ENCODE measurements at regions not wholly inside any gene's neighbourhood (a gene's known extent, or its start where the extent isn't known, plus 50 kb on each side); places are given as distances from the start of the nearest gene placed in this dataset.

DNA sequence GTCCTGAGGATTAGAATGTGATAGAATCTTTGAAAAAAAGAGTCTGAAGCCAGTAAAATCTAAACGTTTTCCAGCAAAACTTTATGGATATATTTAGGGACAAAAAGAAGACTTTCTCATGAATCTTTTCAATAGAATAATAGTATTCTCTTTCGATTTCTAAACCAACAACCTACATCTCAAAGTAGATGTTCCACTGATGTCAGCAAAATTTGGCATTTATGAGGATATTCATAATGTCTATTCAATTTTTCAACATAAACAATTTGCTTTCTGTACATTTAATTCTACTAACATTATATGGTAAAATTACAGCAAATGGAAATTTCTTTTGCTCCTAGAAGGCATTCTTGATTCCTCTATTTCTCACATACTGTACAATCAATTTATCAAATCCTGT lies 886.5 kb downstream of the CENPC start:
- Histone ChIP-seq H3K27me3 (no peaks in the 10 kb centered on the region), H3K27ac (no peak overlapping the region), H3K4me1 (no peaks in the 10 kb centered on the region), H3K9me3 (no peaks in the 10 kb centered on the region), H3K4me3 (no peak overlapping the region), H3K36me3 (no peaks in the 10 kb centered on the region)
- no peak for DNase-seq
- in situ Hi-C loops (cut with MboI; ENCODE audit: low pct_ligation_motif_present in 1 of 4, low pct_unique_long_range_greater_than_20kb in 1 of 4, low sequenced_read_pairs in 3 of 4): no loop called here
- TF ChIP-seq POLR2A (IDR thresholded peaks at IDR 0.05) (no peak), POLR2AphosphoS5 (IDR thresholded peaks at IDR 0.05) (no peak), EP300 (IDR thresholded peaks at IDR 0.05; ENCODE audit: low read depth) (no peak)
- TF ChIP-seq, protein P1, sequence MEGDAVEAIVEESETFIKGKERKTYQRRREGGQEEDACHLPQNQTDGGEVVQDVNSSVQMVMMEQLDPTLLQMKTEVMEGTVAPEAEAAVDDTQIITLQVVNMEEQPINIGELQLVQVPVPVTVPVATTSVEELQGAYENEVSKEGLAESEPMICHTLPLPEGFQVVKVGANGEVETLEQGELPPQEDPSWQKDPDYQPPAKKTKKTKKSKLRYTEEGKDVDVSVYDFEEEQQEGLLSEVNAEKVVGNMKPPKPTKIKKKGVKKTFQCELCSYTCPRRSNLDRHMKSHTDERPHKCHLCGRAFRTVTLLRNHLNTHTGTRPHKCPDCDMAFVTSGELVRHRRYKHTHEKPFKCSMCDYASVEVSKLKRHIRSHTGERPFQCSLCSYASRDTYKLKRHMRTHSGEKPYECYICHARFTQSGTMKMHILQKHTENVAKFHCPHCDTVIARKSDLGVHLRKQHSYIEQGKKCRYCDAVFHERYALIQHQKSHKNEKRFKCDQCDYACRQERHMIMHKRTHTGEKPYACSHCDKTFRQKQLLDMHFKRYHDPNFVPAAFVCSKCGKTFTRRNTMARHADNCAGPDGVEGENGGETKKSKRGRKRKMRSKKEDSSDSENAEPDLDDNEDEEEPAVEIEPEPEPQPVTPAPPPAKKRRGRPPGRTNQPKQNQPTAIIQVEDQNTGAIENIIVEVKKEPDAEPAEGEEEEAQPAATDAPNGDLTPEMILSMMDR (IDR thresholded peaks at IDR 0.05): no peak
- 41 to 46% methylated on average over 2 of the region's 2 CpGs for WGBS, 2 donors (ENCODE audit: low coverage in 1 of 2)
- intact Hi-C loops (cut with DNase I; ENCODE audit: low total_unique reads): no loop called here

DNA sequence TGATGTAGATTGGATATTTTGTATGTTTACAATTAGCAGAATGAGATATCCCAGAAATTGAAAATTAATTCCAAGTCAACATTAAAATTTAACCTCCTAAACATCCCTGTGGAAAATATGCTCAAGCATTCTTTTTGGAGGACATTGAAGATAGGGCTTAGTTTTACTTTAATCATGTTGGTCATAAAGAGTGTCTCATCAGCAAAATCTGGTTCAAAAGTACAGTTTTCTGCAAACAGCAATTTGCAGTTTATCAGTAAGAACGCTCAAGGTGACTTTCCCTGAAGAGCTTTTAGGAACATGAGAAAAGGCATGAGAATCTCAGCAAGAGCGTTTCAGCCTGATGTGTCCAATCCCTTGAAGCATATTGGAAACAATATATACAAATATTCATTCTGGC lies 889.8 kb downstream of the CENPC start:
- no peaks in the 10 kb centered on the region for H3K36me3 ChIP-seq
- H3K4me1 ChIP-seq: no peaks in the 10 kb centered on the region
- no peak for DNase-seq
- H3K27ac ChIP-seq: no peak overlapping the region
- no peaks in the 10 kb centered on the region for H3K9me3 ChIP-seq
- in situ Hi-C loops (cut with MboI; ENCODE audit: low pct_ligation_motif_present in 1 of 4, low pct_unique_long_range_greater_than_20kb in 1 of 4, low sequenced_read_pairs in 3 of 4): no loop called here
- H3K27me3 ChIP-seq: no peaks in the 10 kb centered on the region
- no peak overlapping the region for H3K4me3 ChIP-seq
- intact Hi-C loops (cut with DNase I; ENCODE audit: low total_unique reads): no loop called here
- WGBS, 2 donors (ENCODE audit: low coverage in 1 of 2): 80 to 81% methylated on average over 2 of the region's 2 CpGs
- TF ChIP-seq POLR2A (IDR thresholded peaks at IDR 0.05): no peak
- TF ChIP-seq, protein P1 (IDR thresholded peaks at IDR 0.05): no peak
- TF ChIP-seq POLR2AphosphoS5 (IDR thresholded peaks at IDR 0.05): no peak
- TF ChIP-seq EP300 (IDR thresholded peaks at IDR 0.05; ENCODE audit: low read depth): no peak

DNA sequence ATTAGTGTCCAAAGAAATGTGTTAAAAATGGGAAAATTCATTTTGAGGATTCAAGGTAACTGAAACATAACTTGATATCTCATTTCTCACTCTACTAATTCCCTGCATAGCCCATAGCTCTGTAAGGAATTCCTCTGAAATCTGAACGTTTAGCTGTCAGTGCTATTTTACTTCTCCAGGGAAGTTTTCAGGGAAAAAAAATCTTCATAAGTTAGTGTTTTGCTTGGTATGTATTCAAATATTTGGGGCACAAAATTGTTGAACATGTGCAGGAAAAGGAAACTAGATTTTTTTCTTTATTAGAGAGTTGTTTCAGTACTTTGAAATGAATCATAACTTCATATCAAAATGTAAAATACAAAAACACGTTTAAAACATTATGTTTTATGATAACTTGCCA lies 891.4 kb downstream of the CENPC start:
- Histone ChIP-seq H3K4me1 (no peaks in the 10 kb centered on the region), H3K36me3 (no peaks in the 10 kb centered on the region), H3K27ac (no peak overlapping the region), H3K9me3 (no peaks in the 10 kb centered on the region), H3K4me3 (no peak overlapping the region), H3K27me3 (no peaks in the 10 kb centered on the region)
- 59 to 69% methylated on average over 2 of the region's 2 CpGs for WGBS, 2 donors (ENCODE audit: low coverage in 1 of 2)
- DNase-seq: no peak
- TF ChIP-seq POLR2A (IDR thresholded peaks at IDR 0.05) (no peak), POLR2AphosphoS5 (IDR thresholded peaks at IDR 0.05) (no peak), EP300 (IDR thresholded peaks at IDR 0.05; ENCODE audit: low read depth) (no peak)
- TF ChIP-seq, protein P1 (IDR thresholded peaks at IDR 0.05): no peak
- intact Hi-C loops (cut with DNase I; ENCODE audit: low total_unique reads) (no loop called here), in situ Hi-C loops (cut with MboI; ENCODE audit: low pct_ligation_motif_present in 1 of 4, low pct_unique_long_range_greater_than_20kb in 1 of 4, low sequenced_read_pairs in 3 of 4) (no loop called here)

DNA sequence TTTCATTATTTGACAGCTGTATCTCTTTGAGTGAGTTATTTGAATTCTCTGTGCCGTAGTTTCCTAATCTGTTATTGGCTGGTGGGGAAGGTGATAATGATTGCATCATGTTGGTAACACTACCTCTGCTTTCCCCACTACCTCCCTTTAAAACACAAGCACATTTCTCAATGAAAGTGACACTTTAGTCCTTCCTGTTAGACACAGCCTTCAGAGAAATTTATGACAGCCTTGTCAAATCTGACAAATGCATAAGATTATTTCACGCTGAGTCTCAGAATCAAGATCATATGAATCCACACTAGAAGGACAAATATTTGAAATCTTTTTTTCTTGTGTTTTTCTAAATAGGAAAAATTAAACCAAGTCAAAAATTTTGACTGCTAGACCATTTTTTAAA lies 896.1 kb downstream of the CENPC start:
- Histone ChIP-seq H3K9me3 (no peaks in the 10 kb centered on the region), H3K27me3 (no peaks in the 10 kb centered on the region), H3K36me3 (no peaks in the 10 kb centered on the region), H3K4me1 (no peaks in the 10 kb centered on the region), H3K4me3 (no peak overlapping the region), H3K27ac (no peak overlapping the region)
- 83 to 86% methylated on average over 1 to 2 of the region's 2 CpGs for WGBS, 2 donors (ENCODE audit: low coverage in 1 of 2)
- TF ChIP-seq EP300 (IDR thresholded peaks at IDR 0.05; ENCODE audit: low read depth): no peak
- no peak for TF ChIP-seq POLR2AphosphoS5 (IDR thresholded peaks at IDR 0.05)
- TF ChIP-seq POLR2A (IDR thresholded peaks at IDR 0.05): no peak
- TF ChIP-seq, protein P1 (IDR thresholded peaks at IDR 0.05): no peak
- no peak for DNase-seq
- in situ Hi-C loops (cut with MboI; ENCODE audit: low pct_ligation_motif_present in 1 of 4, low pct_unique_long_range_greater_than_20kb in 1 of 4, low sequenced_read_pairs in 3 of 4) (no loop called here), intact Hi-C loops (cut with DNase I; ENCODE audit: low total_unique reads) (no loop called here)
